Suprapubic skin (tissue), 4 donors: ENCODE measurements at regions not wholly inside any gene's neighbourhood (a gene's known extent, or its start where the extent isn't known, plus 50 kb on each side); places are given as distances from the start of the nearest gene placed in this dataset.

ENCODE experiments used
- DNase-seq, 2 donors: peaks; one replicate each; pipeline ENCODE4 v3.0.0-alpha.2; 2019; ENCODE audit warnings: low spot score in 2 of 2
- H3K27ac ChIP-seq: fragments of 200-600 bp; sonication (generic); one replicate; pipeline ENCODE4 v1.5.1; 2019
- H3K27me3 ChIP-seq: fragments of 200-600 bp; sonication (generic); one replicate; pipeline ENCODE4 v1.5.1; 2019
- H3K36me3 ChIP-seq: fragments of 200-600 bp; sonication (generic); one replicate; pipeline ENCODE4 v1.5.1; 2019
- H3K4me1 ChIP-seq: fragments of 200-600 bp; sonication (generic); one replicate; pipeline ENCODE4 v1.5.1; 2019
- H3K4me3 ChIP-seq: fragments of 200-600 bp; sonication (generic); one replicate; pipeline ENCODE4 v1.5.1; 2019; ENCODE audit warnings: mild to moderate bottlenecking
- H3K9me3 ChIP-seq: fragments of 200-600 bp; sonication (generic); one replicate; pipeline ENCODE4 v1.5.1; 2019
- CTCF ChIP-seq, 2 donors: fragments of 200-600 bp in 1 of 2; fragments of 450-650 bp in 1 of 2; sonication (generic) in 1 of 2; IDR thresholded peaks; one replicate each; pipeline ENCODE4 v1.5.1; 2016 to 2019; ENCODE audit warnings: antibody characterized with exemption in 2 of 2, mild to moderate bottlenecking in 1 of 2, moderate library complexity in 1 of 2
- EP300 ChIP-seq: sonication (generic); formaldehyde crosslinking; IDR thresholded peaks from one replicate; pipeline ENCODE4 v1.6.1; 2017; ENCODE audit warnings: antibody characterized with exemption
- POLR2A ChIP-seq, 2 donors: fragments of 450-650 bp; IDR thresholded peaks; one replicate each; pipeline ENCODE4 v1.6.1; 2017; ENCODE audit warnings: antibody characterized with exemption in 2 of 2, mild to moderate bottlenecking in 2 of 2, moderate library complexity in 2 of 2
- POLR2AphosphoS5 ChIP-seq, 3 donors: sonication (generic); formaldehyde crosslinking; IDR thresholded peaks; one replicate each; pipeline ENCODE4 v1.6.1; 2017; ENCODE audit warnings: antibody characterized with exemption in 3 of 3
- WGBS: methylation state at CpG from one replicate; pipeline ENCODE4 v1.1.5; 2018; 5-methylcytosine and 5-hydroxymethylcytosine counted together

DNA sequence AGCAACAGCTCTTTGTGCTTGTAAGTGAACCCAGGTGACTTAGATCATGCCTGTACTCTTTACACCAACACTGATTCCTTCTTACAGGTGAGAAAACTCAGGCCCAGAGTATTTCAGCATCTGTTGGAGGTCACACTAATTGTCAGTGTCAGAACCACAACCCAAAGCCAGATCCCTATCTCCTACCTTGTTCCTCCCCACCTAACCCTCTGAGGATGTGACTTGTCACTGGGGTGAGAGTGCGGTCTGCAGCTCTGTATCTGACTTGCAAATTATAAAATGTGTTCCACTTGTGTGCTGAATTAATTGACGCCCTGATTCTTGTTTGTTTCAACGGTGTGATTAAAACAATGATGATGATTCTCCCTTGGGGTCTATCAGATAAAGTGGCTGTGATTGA is 232.5 kb upstream of the KCNG1 start:
- peaks cover 13% of the 10 kb centered on the region for H3K27me3 ChIP-seq

GRCh38 chr20:51253280-51253679 is 230.4 kb upstream of the KCNG1 start:
- no peaks in the 10 kb centered on the region for H3K9me3 ChIP-seq
- no peak for DNase-seq
- no peaks in the 10 kb centered on the region for H3K36me3 ChIP-seq
- 27% methylated on average over 1 of the region's 1 CpG for WGBS
- peaks cover 13% of the 10 kb centered on the region for H3K27me3 ChIP-seq
- H3K4me1 ChIP-seq: no peaks in the 10 kb centered on the region
- H3K4me3 ChIP-seq: no peak overlapping the region
- no peak for TF ChIP-seq POLR2A (IDR thresholded peaks at IDR 0.05)
- no peak for TF ChIP-seq CTCF (IDR thresholded peaks at IDR 0.05)
- H3K27ac ChIP-seq: no peak overlapping the region

More for the DNA sequence above, 232.5 kb upstream of the KCNG1 start:
- 89% methylated on average over 3 of the region's 3 CpGs for WGBS
- H3K27ac ChIP-seq: no peak overlapping the region
- H3K4me1 ChIP-seq: peaks cover 3% of the 10 kb centered on the region
- no peaks in the 10 kb centered on the region for H3K9me3 ChIP-seq
- TF ChIP-seq EP300 (no peak), POLR2A (IDR thresholded peaks at IDR 0.05) (no peak), POLR2AphosphoS5 (IDR thresholded peaks at IDR 0.05) (no peak), CTCF (IDR thresholded peaks at IDR 0.05) (no peak)
- no peak for DNase-seq
- no peak overlapping the region for H3K4me3 ChIP-seq
- no peaks in the 10 kb centered on the region for H3K36me3 ChIP-seq

DNA sequence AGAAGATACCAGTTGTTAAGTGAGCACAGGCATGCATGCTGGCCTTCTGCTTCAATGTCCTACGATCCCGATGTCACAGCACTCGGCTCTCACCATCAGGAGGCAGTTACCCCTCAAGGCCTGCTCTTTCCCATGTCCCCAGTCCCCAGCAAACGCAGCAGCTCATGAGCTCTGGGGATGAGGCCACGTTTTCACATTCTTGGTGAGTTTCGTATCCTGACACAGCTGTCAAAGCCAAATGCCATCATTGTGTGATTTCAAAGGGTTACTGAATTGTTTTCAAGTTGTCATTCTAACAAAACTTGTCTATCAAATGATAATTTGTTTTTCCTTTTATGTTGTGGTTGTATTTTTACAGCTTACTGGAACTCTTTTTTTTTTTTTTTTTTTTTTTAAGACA is 226.9 kb upstream of the KCNG1 start:
- Histone ChIP-seq H3K36me3 (no peaks in the 10 kb centered on the region), H3K4me3 (no peak overlapping the region), H3K9me3 (no peaks in the 10 kb centered on the region), H3K27me3 (peaks cover 10% of the 10 kb centered on the region), H3K4me1 (no peaks in the 10 kb centered on the region), H3K27ac (no peak overlapping the region)
- DNase-seq: no peak
- TF ChIP-seq POLR2A (IDR thresholded peaks at IDR 0.05) (no peak), POLR2AphosphoS5 (IDR thresholded peaks at IDR 0.05) (no peak), EP300 (no peak), CTCF (IDR thresholded peaks at IDR 0.05) (no peak)
- 59% methylated on average over 6 of the region's 6 CpGs for WGBS

DNA sequence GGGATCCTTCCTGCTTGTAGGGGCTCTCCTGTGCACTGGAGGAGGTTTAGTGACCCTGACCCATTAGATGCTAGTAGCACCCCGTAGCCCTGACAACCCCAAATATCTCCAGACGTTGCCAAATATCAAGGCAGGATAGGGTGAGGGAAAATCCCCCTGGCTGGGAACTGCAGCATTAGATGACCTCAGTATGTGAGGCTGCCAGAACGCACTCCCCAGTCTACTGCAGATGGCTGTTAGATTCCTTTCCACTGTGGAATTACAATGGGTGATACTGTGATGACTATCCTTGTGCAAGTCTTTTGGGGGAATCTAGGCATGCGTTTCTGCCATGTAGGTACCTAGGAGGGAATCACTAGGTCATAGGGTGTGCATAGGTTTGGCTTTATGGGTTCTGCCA is 226.3 kb upstream of the KCNG1 start:
- H3K27ac ChIP-seq: no peak overlapping the region
- H3K36me3 ChIP-seq: no peaks in the 10 kb centered on the region
- peaks cover 7% of the 10 kb centered on the region for H3K27me3 ChIP-seq
- no peak overlapping the region for H3K4me3 ChIP-seq
- H3K4me1 ChIP-seq: no peaks in the 10 kb centered on the region
- TF ChIP-seq POLR2A (IDR thresholded peaks at IDR 0.05) (no peak), EP300 (no peak), POLR2AphosphoS5 (IDR thresholded peaks at IDR 0.05) (no peak), CTCF (IDR thresholded peaks at IDR 0.05) (no peak)
- WGBS: 28% methylated on average over 3 of the region's 4 CpGs
- no peaks in the 10 kb centered on the region for H3K9me3 ChIP-seq
- DNase-seq: no peak

DNA sequence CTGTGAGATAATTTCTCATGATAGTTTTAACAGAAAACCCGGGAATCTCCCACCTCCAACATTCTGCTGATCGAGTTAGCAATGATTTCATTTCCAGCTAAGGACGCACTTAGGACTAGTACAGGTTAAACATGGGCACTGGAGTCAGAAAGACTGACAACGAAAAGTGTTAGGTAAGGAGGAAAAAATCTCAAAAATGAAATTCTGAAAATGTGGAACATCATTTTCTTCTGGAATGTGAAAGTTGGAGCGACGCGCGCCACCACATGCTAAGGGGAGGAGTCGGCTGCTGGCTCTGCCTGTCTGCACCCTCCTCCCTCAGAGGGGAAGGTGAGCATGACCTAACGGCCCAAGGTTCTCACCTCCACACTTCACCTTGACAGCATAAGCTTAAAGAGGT is 221.6 kb upstream of the KCNG1 start:
- 70% methylated on average over 10 of the region's 10 CpGs for WGBS
- no peak for DNase-seq
- no peaks in the 10 kb centered on the region for H3K27me3 ChIP-seq
- H3K4me3 ChIP-seq: no peak overlapping the region
- no peak overlapping the region for H3K27ac ChIP-seq
- TF ChIP-seq POLR2A (IDR thresholded peaks at IDR 0.05): no peak
- TF ChIP-seq CTCF (IDR thresholded peaks at IDR 0.05): no peak
- TF ChIP-seq POLR2AphosphoS5 (IDR thresholded peaks at IDR 0.05): no peak
- no peak for TF ChIP-seq EP300
- no peaks in the 10 kb centered on the region for H3K9me3 ChIP-seq
- H3K4me1 ChIP-seq: no peaks in the 10 kb centered on the region
- no peaks in the 10 kb centered on the region for H3K36me3 ChIP-seq
